ENCODE measurements at regions not wholly inside any gene's neighbourhood (a gene's known extent, or its start where the extent isn't known, plus 50 kb on each side); places are given as distances from the start of the nearest gene placed in this dataset.
"Not testable (repeated sequence)": the region's sequence is repeated elsewhere in the genome, so short reads cannot be mapped to it uniquely, and the experiment has no call there.

GRCh38 chr6:91075244-91075976 is 488.5 kb upstream of the MAP3K7 start:
- ATAC-seq (ENCODE audit: insufficient read depth, low FRiP score) (no peak), DNase-seq (no peak)
- WGBS, 2 donors: 83% methylated on average over 5 of the region's 5 CpGs
- Histone ChIP-seq H3K9ac (ENCODE audit: insufficient read depth in 1 of 2, low read length in 2 of 2) (no peak overlapping the region), H3K27ac (ENCODE audit: low read depth in 1 of 2, low read length in 1 of 2) (no peak overlapping the region), H3K9me3 (ENCODE audit: control insufficient read depth in 4 of 4, insufficient read depth in 3 of 4, low read length in 3 of 4) (peaks cover 0 to 2% (median 0%) of the 10 kb centered on the region in 4 donors), H3K4me1 (ENCODE audit: control insufficient read depth in 5 of 5, insufficient read depth in 5 of 5, low read length in 5 of 5) (no peaks in the 10 kb centered on the region), H3K36me3 (ENCODE audit: control insufficient read depth in 4 of 4, insufficient read depth in 4 of 4, low read length in 4 of 4) (no peaks in the 10 kb centered on the region), H3K27me3 (ENCODE audit: control insufficient read depth in 3 of 3, insufficient read depth in 3 of 3, low read length in 2 of 3) (no peaks in the 10 kb centered on the region), H3K4me3 (no peak overlapping the region)
- TF ChIP-seq CTCF (IDR thresholded peaks at IDR 0.05; ENCODE audit: control extremely low read depth, extremely low read depth): no peak

GRCh38 chr6:91063362-91063761 is 476.5 kb upstream of the MAP3K7 start:
- Histone ChIP-seq H3K4me3 (no peak overlapping the region), H3K36me3 (ENCODE audit: control insufficient read depth in 4 of 4, insufficient read depth in 4 of 4, low read length in 4 of 4) (no peaks in the 10 kb centered on the region), H3K9me3 (ENCODE audit: control insufficient read depth in 4 of 4, insufficient read depth in 3 of 4, low read length in 3 of 4) (peaks cover 0 to 16% (median 1%) of the 10 kb centered on the region in 4 donors), H3K27me3 (ENCODE audit: control insufficient read depth in 3 of 3, insufficient read depth in 3 of 3, low read length in 2 of 3) (no peaks in the 10 kb centered on the region), H3K9ac (ENCODE audit: insufficient read depth in 1 of 2, low read length in 2 of 2) (no peak overlapping the region), H3K27ac (ENCODE audit: low read depth in 1 of 2, low read length in 1 of 2) (no peak overlapping the region), H3K4me1 (ENCODE audit: control insufficient read depth in 5 of 5, insufficient read depth in 5 of 5, low read length in 5 of 5) (no peaks in the 10 kb centered on the region)
- no peak for ATAC-seq (ENCODE audit: insufficient read depth, low FRiP score)
- no peak for DNase-seq
- TF ChIP-seq CTCF (IDR thresholded peaks at IDR 0.05; ENCODE audit: control extremely low read depth, extremely low read depth): no peak
- 93 to 95% methylated on average over 1 of the region's 1 CpG for WGBS, 2 donors

GRCh38 chr6:91057689-91058088 is 470.8 kb upstream of the MAP3K7 start:
- DNase-seq (no peak), ATAC-seq (ENCODE audit: insufficient read depth, low FRiP score) (no peak)
- Histone ChIP-seq H3K4me3 (no peak overlapping the region), H3K4me1 (ENCODE audit: control insufficient read depth in 5 of 5, insufficient read depth in 5 of 5, low read length in 5 of 5) (no peaks in the 10 kb centered on the region), H3K9me3 (ENCODE audit: control insufficient read depth in 4 of 4, insufficient read depth in 3 of 4, low read length in 3 of 4) (peaks cover 0 to 15% (median 1%) of the 10 kb centered on the region in 4 donors), H3K27me3 (ENCODE audit: control insufficient read depth in 3 of 3, insufficient read depth in 3 of 3, low read length in 2 of 3) (no peaks in the 10 kb centered on the region), H3K36me3 (ENCODE audit: control insufficient read depth in 4 of 4, insufficient read depth in 4 of 4, low read length in 4 of 4) (no peaks in the 10 kb centered on the region), H3K9ac (ENCODE audit: insufficient read depth in 1 of 2, low read length in 2 of 2) (no peak overlapping the region), H3K27ac (ENCODE audit: low read depth in 1 of 2, low read length in 1 of 2) (no peak overlapping the region)
- 77 to 100% methylated on average over 1 of the region's 1 CpG for WGBS, 2 donors
- TF ChIP-seq CTCF (IDR thresholded peaks at IDR 0.05; ENCODE audit: control extremely low read depth, extremely low read depth): no peak

- H3K27me3 ChIP-seq (ENCODE audit: control insufficient read depth in 3 of 3, insufficient read depth in 3 of 3, low read length in 2 of 3): no peaks in the 10 kb centered on the region
- no peaks in the 10 kb centered on the region for H3K4me1 ChIP-seq (ENCODE audit: control insufficient read depth in 5 of 5, insufficient read depth in 5 of 5, low read length in 5 of 5)
- no peak for DNase-seq
- peaks cover 0 to 9% (median 1%) of the 10 kb centered on the region in 4 donors for H3K9me3 ChIP-seq (ENCODE audit: control insufficient read depth in 4 of 4, insufficient read depth in 3 of 4, low read length in 3 of 4)
- WGBS, 2 donors: 51 to 71% methylated on average over 1 of the region's 1 CpG
- no peak overlapping the region for H3K9ac ChIP-seq (ENCODE audit: insufficient read depth in 1 of 2, low read length in 2 of 2)
- H3K4me3 ChIP-seq: no peak overlapping the region
- no peak for ATAC-seq (ENCODE audit: insufficient read depth, low FRiP score)
- TF ChIP-seq CTCF (IDR thresholded peaks at IDR 0.05; ENCODE audit: control extremely low read depth, extremely low read depth): no peak
- no peak overlapping the region for H3K27ac ChIP-seq (ENCODE audit: low read depth in 1 of 2, low read length in 1 of 2)
- H3K36me3 ChIP-seq (ENCODE audit: control insufficient read depth in 4 of 4, insufficient read depth in 4 of 4, low read length in 4 of 4): no peaks in the 10 kb centered on the region
Measured at GRCh38 chr6:91055959-91056358, 469.1 kb upstream of the MAP3K7 start.

GRCh38 chr6:91052473-91053450 is 465.9 kb upstream of the MAP3K7 start:
- 91 to 92% methylated on average over 29 to 33 of the region's 33 CpGs for WGBS, 2 donors
- H3K4me1 ChIP-seq (ENCODE audit: control insufficient read depth in 5 of 5, insufficient read depth in 5 of 5, low read length in 5 of 5); H3K9ac ChIP-seq (ENCODE audit: insufficient read depth in 1 of 2, low read length in 2 of 2); DNase-seq; H3K27me3 ChIP-seq (ENCODE audit: control insufficient read depth in 3 of 3, insufficient read depth in 3 of 3, low read length in 2 of 3); H3K9me3 ChIP-seq (ENCODE audit: control insufficient read depth in 4 of 4, insufficient read depth in 3 of 4, low read length in 3 of 4); H3K4me3 ChIP-seq; H3K36me3 ChIP-seq (ENCODE audit: control insufficient read depth in 4 of 4, insufficient read depth in 4 of 4, low read length in 4 of 4); ATAC-seq (ENCODE audit: insufficient read depth, low FRiP score); H3K27ac ChIP-seq (ENCODE audit: low read depth in 1 of 2, low read length in 1 of 2): not testable (repeated sequence)

Measured in lung (tissue), 11 donors.